ENCODE measurements at regions not wholly inside any gene's neighbourhood (a gene's known extent, or its start where the extent isn't known, plus 50 kb on each side); places are given as distances from the start of the nearest gene placed in this dataset.

GRCh38 chr17:72208832-72209231, 88.0 kb downstream of the SOX9 start:
- no peak for DNase-seq (ENCODE audit: low spot score)

GRCh38 chr17:72212041-72212440, 91.2 kb downstream of the SOX9 start:
- no peak for DNase-seq (ENCODE audit: low spot score)

GRCh38 chr17:72215490-72215889, 94.7 kb downstream of the SOX9 start:
- no peak for DNase-seq (ENCODE audit: low spot score)

GRCh38 chr17:72215928-72216327, 95.1 kb downstream of the SOX9 start:
- no peak for DNase-seq (ENCODE audit: low spot score)

- DNase-seq (ENCODE audit: low spot score) = no peak
Measured at GRCh38 chr17:72219137-72219823, 98.5 kb downstream of the SOX9 start.

- DNase-seq (ENCODE audit: low spot score) = no peak
Measured at GRCh38 chr17:72219824-72220493, 99.1 kb downstream of the SOX9 start.

- no peak for DNase-seq (ENCODE audit: low spot score)
Measured at GRCh38 chr17:72222661-72223380, 102.0 kb downstream of the SOX9 start.

- DNase-seq (ENCODE audit: low spot score) = no peak
Measured at GRCh38 chr17:72223866-72224291, 103.1 kb downstream of the SOX9 start.

- no peak for DNase-seq (ENCODE audit: low spot score)
Measured at GRCh38 chr17:72226322-72226721, 105.5 kb downstream of the SOX9 start.

GRCh38 chr17:72233986-72234385, 113.2 kb downstream of the SOX9 start:
- peak; percentile 4 for DNase-seq (ENCODE audit: low spot score)

GRCh38 chr17:72234985-72235384, 114.2 kb downstream of the SOX9 start:
- no peak for DNase-seq (ENCODE audit: low spot score)

- no peak for DNase-seq (ENCODE audit: low spot score)
Measured at GRCh38 chr17:72236980-72237633, 116.3 kb downstream of the SOX9 start.

- DNase-seq (ENCODE audit: low spot score) = no peak
Measured at GRCh38 chr17:72238157-72238673, 117.4 kb downstream of the SOX9 start.

GRCh38 chr17:72239548-72239947, 118.7 kb downstream of the SOX9 start:
- DNase-seq (ENCODE audit: low spot score) = no peak

- no peak for DNase-seq (ENCODE audit: low spot score)
Measured at GRCh38 chr17:72240333-72240732, 119.5 kb downstream of the SOX9 start.

- DNase-seq (ENCODE audit: low spot score) = no peak
Measured at GRCh38 chr17:72244494-72244893, 123.7 kb downstream of the SOX9 start.

- DNase-seq (ENCODE audit: low spot score) = no peak
Measured at GRCh38 chr17:72244956-72245355, 124.1 kb downstream of the SOX9 start.

GRCh38 chr17:72249441-72249840, 128.6 kb downstream of the SOX9 start:
- no peak for DNase-seq (ENCODE audit: low spot score)

- DNase-seq (ENCODE audit: low spot score) = no peak
Measured at GRCh38 chr17:72250206-72250605, 129.4 kb downstream of the SOX9 start.

- DNase-seq (ENCODE audit: low spot score) = no peak
Measured at GRCh38 chr17:72253597-72253996, 132.8 kb downstream of the SOX9 start.

GRCh38 chr17:72254808-72255449, 134.1 kb downstream of the SOX9 start:
- DNase-seq (ENCODE audit: low spot score) = no peak

- no peak for DNase-seq (ENCODE audit: low spot score)
Measured at GRCh38 chr17:72255481-72255880, 134.7 kb downstream of the SOX9 start.

Data from cerebellar cortex (tissue), 1 donor.